ENCODE measurements at regions not wholly inside any gene's neighbourhood (a gene's known extent, or its start where the extent isn't known, plus 50 kb on each side); places are given as distances from the start of the nearest gene placed in this dataset.

DNA sequence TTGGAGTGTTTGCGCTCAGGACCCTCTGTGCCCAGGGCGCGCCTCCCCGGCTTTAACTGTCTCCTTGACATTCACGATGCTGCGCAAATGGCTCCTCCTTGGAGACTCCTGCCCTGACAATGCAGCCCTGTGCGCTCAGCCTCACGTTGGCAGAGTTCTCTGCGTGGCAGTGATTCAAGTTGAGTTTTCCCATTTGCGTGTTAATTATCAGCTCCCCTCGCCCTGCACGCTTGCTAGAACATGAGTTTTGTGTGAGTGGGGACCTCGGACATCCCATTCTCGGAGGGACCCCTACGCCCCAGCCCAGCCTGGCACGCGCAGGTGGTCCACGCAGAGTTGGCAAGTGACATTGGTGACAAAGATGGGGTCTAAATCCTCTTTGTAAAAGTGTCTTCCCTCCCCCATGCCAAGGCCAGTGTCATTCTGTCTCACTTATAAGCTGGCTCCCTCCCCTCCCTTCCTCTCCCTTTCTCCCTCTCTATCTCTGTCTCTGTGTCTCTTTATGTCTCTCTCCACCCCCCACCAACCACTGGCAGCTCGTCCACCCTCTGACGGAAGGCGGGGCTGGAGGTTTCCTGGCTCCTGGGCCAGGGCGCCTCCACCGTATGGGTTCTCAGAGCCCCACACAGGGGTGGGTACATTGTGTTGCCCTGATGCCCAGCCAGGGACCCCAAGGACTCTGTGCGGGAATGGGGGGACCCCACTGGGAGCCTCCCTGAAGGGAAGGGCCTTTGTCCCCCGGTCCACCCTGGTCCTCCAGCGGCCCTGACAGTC is 169.3 kb downstream of the OLFM1 start:
- TF ChIP-seq, protein P1, sequence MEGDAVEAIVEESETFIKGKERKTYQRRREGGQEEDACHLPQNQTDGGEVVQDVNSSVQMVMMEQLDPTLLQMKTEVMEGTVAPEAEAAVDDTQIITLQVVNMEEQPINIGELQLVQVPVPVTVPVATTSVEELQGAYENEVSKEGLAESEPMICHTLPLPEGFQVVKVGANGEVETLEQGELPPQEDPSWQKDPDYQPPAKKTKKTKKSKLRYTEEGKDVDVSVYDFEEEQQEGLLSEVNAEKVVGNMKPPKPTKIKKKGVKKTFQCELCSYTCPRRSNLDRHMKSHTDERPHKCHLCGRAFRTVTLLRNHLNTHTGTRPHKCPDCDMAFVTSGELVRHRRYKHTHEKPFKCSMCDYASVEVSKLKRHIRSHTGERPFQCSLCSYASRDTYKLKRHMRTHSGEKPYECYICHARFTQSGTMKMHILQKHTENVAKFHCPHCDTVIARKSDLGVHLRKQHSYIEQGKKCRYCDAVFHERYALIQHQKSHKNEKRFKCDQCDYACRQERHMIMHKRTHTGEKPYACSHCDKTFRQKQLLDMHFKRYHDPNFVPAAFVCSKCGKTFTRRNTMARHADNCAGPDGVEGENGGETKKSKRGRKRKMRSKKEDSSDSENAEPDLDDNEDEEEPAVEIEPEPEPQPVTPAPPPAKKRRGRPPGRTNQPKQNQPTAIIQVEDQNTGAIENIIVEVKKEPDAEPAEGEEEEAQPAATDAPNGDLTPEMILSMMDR (IDR thresholded peaks at IDR 0.05) = no peak
- no peak for TF ChIP-seq POLR2A (IDR thresholded peaks at IDR 0.05)
